HG02943 (cell line): ENCODE measurements at regions not wholly inside any gene's neighbourhood (a gene's known extent, or its start where the extent isn't known, plus 50 kb on each side); places are given as distances from the start of the nearest gene placed in this dataset.

Experiments
- ATAC-seq: cut with Tn5 transposase; IDR thresholded peaks from one replicate; pipeline ENCODE4 v1.9.1; 2021; ENCODE audit warnings: mild to moderate bottlenecking, low read depth, moderate library complexity; ENCODE audit not compliant: unreplicated experiment

GRCh38 chr11:87397011-87397865 is 359.5 kb downstream of the TMEM135 start:
- no peak for ATAC-seq

DNA sequence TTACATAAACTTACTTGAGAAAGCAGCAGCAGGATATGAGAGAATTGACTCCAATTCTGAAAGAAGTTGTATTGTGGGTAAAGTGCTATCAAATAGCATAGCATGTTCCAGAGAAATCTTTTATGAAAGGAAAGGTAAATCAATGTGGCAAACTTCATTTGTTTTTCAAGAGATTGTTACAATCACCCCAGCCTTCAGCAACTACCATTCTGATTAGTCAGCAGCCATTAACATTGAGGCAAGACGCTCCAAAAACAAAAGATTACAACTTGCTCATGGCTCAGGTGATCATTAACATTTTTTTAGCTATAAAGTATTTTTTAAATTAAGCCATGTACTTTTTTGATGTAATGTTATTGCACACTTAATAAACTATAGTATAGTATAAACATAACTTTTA is 357.2 kb downstream of the TMEM135 start:
- ATAC-seq: no peak

DNA sequence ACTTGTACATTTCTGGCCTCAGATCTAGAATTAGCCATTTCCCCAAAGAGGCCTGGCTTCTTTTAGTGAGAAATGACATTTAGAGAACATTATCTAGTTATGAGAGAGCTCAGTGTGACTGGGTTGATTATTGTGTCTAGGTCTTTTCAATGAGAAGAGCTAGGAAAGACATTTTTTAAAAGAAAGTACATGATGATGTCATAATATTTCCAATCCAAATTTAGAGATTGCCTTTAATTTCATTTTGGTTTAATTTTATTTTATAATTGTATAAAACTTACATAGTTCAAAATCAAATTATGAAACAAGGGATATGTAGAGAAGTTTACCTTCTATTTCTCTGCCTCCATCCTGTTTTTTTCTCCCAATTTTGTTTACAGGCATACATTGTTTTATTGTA is 354.9 kb downstream of the TMEM135 start:
- no peak for ATAC-seq

DNA sequence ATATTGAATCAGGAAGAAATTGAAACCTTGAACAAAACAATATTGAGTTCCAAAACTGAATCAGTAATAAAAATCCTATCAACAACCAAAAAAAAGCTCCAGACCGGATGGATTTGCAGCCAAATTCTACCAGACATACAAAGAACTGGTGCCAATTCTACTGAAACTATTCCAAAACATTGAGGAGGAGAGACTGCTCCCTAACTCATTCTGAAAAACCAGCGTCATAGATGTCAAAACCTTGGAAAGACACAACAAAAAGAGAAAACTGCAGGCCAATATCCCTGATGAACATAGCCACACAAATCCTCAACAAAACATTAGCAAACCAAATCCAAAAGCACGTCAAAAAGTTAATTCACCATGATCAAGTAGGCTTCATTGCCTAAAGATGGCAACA is 353.8 kb downstream of the TMEM135 start:
- ATAC-seq: no peak

DNA sequence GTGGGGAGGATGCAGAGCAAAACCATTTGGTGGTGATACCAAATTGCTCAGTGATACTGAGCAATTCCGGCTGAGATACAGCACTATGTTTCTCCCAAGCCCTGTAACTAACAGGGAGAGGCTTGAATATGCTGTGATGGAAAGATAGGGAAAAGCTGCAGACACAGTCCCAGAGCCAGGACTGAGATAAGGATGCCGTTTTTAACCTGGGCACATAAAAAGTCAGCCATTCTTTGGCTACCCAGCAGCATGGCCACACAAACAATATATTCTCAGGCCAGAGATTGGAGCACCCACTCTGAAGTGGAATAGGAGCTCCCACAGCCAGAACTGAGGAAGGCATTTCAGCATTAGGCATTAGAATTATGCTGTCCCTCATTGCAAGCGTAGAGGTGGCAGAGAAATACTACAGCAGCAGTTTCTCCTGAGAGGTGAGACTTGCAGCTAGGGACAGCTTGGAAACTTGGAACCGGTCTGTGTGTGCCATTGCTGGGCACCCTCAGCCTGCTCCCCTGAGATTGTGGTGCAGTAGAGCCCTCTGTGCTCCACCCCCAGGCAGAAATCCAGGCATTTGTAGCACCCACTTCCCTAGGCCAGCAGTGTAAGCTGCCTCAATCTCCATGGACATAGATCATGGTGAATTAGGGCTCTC is 346.5 kb downstream of the TMEM135 start:
- ATAC-seq: no peak

GRCh38 chr11:87374038-87374807 is 336.5 kb downstream of the TMEM135 start:
- ATAC-seq: no peak
